Hematopoietic multipotent progenitor cell treated with erythropoietin and hydrocortisone succinate and interleukin-3 and kit ligand, for 17 days (in vitro differentiated cells): ENCODE measurements at regions not wholly inside any gene's neighbourhood (a gene's known extent, or its start where the extent isn't known, plus 50 kb on each side); places are given as distances from the start of the nearest gene placed in this dataset.
"Not testable (repeated sequence)": the region's sequence is repeated elsewhere in the genome, so short reads cannot be mapped to it uniquely, and the experiment has no call there.

Experiments
- DNase-seq: peaks from one replicate; pipeline ENCODE4 v3.0.0-alpha.2; 2015; ENCODE audit warnings: low spot score

GRCh38 chr3:197406266-197406665 is 107.9 kb upstream of the DLG1 start:
- DNase-seq, result no peak

- DNase-seq, result no peak
Observed at GRCh38 chr3:197404754-197405153, 106.3 kb upstream of the DLG1 start.

GRCh38 chr3:197404030-197404429 is 105.6 kb upstream of the DLG1 start:
- DNase-seq, result no peak

- DNase-seq, result not testable (repeated sequence)
Observed at GRCh38 chr3:197402401-197402800, 104.0 kb upstream of the DLG1 start.

GRCh38 chr3:197399486-197399885 is 101.1 kb upstream of the DLG1 start:
- no peak for DNase-seq

GRCh38 chr3:197398286-197398878 is 100.0 kb upstream of the DLG1 start:
- DNase-seq, result no peak

GRCh38 chr3:197397838-197398237 is 99.4 kb upstream of the DLG1 start:
- DNase-seq, result no peak

- DNase-seq, result no peak
Observed at GRCh38 chr3:197394464-197395321, 96.3 kb upstream of the DLG1 start.

- not testable (repeated sequence) for DNase-seq
Observed at GRCh38 chr3:197394126-197394463, 95.7 kb upstream of the DLG1 start.

- DNase-seq, result no peak
Observed at GRCh38 chr3:197393711-197394110, 95.3 kb upstream of the DLG1 start.

GRCh38 chr3:197392961-197393360 is 94.5 kb upstream of the DLG1 start:
- DNase-seq, result no peak

- DNase-seq, result no peak
Observed at GRCh38 chr3:197381371-197381770, 83.0 kb upstream of the DLG1 start.

GRCh38 chr3:197380786-197381185 is 82.4 kb upstream of the DLG1 start:
- DNase-seq, result no peak

- DNase-seq, result no peak
Observed at GRCh38 chr3:197378985-197379718, 80.7 kb upstream of the DLG1 start.

- DNase-seq, result no peak
Observed at GRCh38 chr3:197376735-197377555, 78.5 kb upstream of the DLG1 start.

GRCh38 chr3:197376020-197376419 is 77.6 kb upstream of the DLG1 start:
- DNase-seq, result no peak

- no peak for DNase-seq
Observed at GRCh38 chr3:197375001-197375441, 76.6 kb upstream of the DLG1 start.

- no peak for DNase-seq
Observed at GRCh38 chr3:197373096-197373495, 74.7 kb upstream of the DLG1 start.

- DNase-seq, result no peak
Observed at GRCh38 chr3:197372047-197372661, 73.7 kb upstream of the DLG1 start.

GRCh38 chr3:197371591-197372046 is 73.2 kb upstream of the DLG1 start:
- no peak for DNase-seq

GRCh38 chr3:197369545-197369944 is 71.1 kb upstream of the DLG1 start:
- DNase-seq, result no peak

GRCh38 chr3:197368821-197369220 is 70.4 kb upstream of the DLG1 start:
- DNase-seq, result no peak
